ENCODE measurements at regions not wholly inside any gene's neighbourhood (a gene's known extent, or its start where the extent isn't known, plus 50 kb on each side); places are given as distances from the start of the nearest gene placed in this dataset.

DNA sequence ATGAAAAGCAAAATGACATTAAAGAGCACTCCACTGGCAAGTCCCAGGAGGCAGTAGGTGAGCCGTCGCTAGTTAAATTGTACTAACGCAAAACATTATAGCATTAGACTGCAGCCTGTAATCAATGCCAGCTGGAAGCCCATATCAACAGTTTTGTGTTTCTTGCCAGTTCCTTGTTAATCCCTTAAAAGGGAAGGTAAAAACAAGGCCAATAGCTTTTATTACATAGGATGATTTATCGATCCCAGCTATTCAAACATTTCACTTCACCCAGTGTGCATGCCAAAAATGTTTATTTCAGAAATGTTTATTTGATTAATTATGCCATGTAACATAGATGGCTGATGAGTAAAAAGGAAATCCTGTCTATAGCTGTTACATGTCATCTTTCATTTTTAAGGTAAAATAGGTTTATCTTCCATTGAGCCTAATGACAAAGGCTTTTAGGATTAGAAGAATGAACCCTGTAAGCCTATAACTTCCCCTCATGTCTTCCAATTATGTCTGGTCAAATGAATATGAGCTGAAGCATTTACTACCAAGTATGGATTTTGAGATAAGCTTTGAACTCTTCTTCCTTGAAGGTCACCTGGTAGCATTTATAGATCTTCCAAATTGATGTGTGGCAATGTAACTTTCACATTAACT is 591.2 kb downstream of the RNF144A start:
- DNase-seq (ENCODE audit: low read depth) = no peak
- H3K4me3 ChIP-seq (ENCODE audit: low read depth, low read length) = no peak overlapping the region
- no peak for TF ChIP-seq MYC (IDR thresholded peaks at IDR 0.05; ENCODE audit: low read depth, low read length)
- TF ChIP-seq, protein P1, sequence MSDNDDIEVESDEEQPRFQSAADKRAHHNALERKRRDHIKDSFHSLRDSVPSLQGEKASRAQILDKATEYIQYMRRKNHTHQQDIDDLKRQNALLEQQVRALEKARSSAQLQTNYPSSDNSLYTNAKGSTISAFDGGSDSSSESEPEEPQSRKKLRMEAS (IDR thresholded peaks at IDR 0.05; ENCODE audit: low read depth, low read length) = no peak
- TF ChIP-seq, protein P2, sequence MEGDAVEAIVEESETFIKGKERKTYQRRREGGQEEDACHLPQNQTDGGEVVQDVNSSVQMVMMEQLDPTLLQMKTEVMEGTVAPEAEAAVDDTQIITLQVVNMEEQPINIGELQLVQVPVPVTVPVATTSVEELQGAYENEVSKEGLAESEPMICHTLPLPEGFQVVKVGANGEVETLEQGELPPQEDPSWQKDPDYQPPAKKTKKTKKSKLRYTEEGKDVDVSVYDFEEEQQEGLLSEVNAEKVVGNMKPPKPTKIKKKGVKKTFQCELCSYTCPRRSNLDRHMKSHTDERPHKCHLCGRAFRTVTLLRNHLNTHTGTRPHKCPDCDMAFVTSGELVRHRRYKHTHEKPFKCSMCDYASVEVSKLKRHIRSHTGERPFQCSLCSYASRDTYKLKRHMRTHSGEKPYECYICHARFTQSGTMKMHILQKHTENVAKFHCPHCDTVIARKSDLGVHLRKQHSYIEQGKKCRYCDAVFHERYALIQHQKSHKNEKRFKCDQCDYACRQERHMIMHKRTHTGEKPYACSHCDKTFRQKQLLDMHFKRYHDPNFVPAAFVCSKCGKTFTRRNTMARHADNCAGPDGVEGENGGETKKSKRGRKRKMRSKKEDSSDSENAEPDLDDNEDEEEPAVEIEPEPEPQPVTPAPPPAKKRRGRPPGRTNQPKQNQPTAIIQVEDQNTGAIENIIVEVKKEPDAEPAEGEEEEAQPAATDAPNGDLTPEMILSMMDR (IDR thresholded peaks at IDR 0.05; ENCODE audit: low read depth, low read length) = no peak
- no peak for TF ChIP-seq POLR2A (IDR thresholded peaks at IDR 0.05; ENCODE audit: extremely low read depth, insufficient read length)

DNA sequence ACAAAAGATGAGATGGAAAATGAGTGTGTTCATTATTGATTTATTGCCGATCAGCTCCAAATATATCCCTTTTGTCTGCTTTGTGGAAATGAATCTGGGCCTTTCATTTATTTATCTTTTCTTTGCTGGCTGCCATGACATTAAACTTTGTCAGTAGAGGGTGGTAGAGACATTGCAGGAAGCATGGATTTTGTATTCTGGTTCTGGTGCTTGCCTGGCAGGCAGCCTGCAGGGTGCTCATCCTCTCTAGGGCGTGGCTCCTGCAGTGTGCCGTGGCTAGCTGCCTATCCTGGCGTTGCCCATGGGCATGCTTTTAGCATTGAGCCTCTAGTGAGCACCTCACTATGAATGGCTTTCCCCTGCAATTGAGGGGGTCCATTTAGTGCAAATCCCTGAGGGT is 593.1 kb downstream of the RNF144A start:
- no peak for TF ChIP-seq MYC (IDR thresholded peaks at IDR 0.05; ENCODE audit: low read depth, low read length)
- TF ChIP-seq POLR2A (IDR thresholded peaks at IDR 0.05; ENCODE audit: extremely low read depth, insufficient read length) = no peak
- TF ChIP-seq, protein P1 (IDR thresholded peaks at IDR 0.05; ENCODE audit: low read depth, low read length) = no peak
- TF ChIP-seq, protein P2 (IDR thresholded peaks at IDR 0.05; ENCODE audit: low read depth, low read length) = no peak
- DNase-seq (ENCODE audit: low read depth) = no peak
- no peak overlapping the region for H3K4me3 ChIP-seq (ENCODE audit: low read depth, low read length)

DNA sequence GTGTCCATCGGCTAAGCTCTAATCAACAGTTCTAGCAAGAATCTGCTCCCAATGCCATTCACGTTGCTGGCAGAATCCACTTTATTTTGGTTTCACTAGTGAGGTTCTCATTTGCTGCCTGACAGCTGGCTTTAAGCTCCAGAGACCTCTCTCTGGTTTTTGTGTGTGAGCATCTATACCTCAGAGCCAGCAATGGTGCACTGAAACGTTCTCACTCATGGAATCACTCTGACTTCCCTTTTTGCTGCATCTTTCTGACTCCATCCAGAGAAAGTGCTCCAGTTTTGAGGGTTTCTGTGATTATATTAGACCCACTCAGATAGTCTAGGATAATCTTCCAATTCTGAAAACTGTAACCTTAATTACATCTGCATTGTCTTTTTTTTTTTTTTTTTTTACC is 596.6 kb downstream of the RNF144A start:
- no peak for DNase-seq (ENCODE audit: low read depth)
- TF ChIP-seq MYC (IDR thresholded peaks at IDR 0.05; ENCODE audit: low read depth, low read length) (no peak), POLR2A (IDR thresholded peaks at IDR 0.05; ENCODE audit: extremely low read depth, insufficient read length) (no peak)
- TF ChIP-seq, protein P1 (IDR thresholded peaks at IDR 0.05; ENCODE audit: low read depth, low read length) = no peak
- TF ChIP-seq, protein P2 (IDR thresholded peaks at IDR 0.05; ENCODE audit: low read depth, low read length) = no peak
- H3K4me3 ChIP-seq (ENCODE audit: low read depth, low read length) = no peak overlapping the region

DNA sequence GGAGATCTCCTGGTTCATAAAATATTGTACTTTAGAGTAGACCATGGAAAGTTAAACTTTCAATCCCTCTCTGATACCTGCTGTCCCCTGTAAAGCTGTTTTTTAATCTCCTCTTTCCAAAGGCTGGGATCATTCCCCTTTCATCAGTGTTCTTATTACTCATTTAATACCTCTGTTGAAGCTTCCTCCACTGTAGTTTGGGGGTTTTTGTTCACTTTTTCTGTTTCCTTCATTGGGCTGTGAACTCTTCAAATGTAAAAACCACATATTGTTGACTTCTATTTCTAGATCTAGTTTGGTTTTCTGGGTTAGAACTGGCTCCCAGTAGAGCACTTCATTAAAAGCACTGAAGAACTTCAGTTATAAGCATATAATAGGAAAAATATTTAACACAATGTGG is 598.1 kb downstream of the RNF144A start:
- TF ChIP-seq, protein P1 (IDR thresholded peaks at IDR 0.05; ENCODE audit: low read depth, low read length) = no peak
- TF ChIP-seq MYC (IDR thresholded peaks at IDR 0.05; ENCODE audit: low read depth, low read length) (no peak), POLR2A (IDR thresholded peaks at IDR 0.05; ENCODE audit: extremely low read depth, insufficient read length) (no peak)
- TF ChIP-seq, protein P2 (IDR thresholded peaks at IDR 0.05; ENCODE audit: low read depth, low read length) = no peak
- no peak for DNase-seq (ENCODE audit: low read depth)
- H3K4me3 ChIP-seq (ENCODE audit: low read depth, low read length) = no peak overlapping the region

DNA sequence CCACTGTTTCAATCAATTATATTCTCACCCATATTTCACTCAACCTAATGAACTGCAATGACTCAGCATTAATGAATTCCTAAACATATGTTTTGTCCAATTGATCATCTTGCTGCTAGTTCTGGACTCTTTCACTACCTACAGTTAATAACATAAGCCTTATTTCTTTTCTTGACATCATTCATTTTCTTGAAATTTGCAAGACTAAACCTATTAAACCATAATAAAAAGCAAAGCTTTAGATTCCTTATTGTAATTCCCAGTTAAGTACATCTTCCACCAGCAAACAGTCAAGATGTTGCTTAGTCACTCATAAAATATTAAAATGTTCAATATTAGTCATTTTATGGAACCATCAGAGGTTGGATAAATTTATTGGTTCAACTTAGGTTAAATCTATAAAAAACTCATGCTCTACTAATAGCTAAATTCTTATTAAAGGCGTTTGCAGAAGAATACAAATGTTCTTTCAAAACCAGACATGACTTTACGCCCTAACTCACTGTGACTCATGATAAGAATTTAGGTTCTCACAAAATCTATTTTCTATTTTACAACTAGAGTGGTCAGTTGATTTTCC is 599.4 kb downstream of the RNF144A start:
- no peak overlapping the region for H3K4me3 ChIP-seq (ENCODE audit: low read depth, low read length)
- no peak for DNase-seq (ENCODE audit: low read depth)

DNA sequence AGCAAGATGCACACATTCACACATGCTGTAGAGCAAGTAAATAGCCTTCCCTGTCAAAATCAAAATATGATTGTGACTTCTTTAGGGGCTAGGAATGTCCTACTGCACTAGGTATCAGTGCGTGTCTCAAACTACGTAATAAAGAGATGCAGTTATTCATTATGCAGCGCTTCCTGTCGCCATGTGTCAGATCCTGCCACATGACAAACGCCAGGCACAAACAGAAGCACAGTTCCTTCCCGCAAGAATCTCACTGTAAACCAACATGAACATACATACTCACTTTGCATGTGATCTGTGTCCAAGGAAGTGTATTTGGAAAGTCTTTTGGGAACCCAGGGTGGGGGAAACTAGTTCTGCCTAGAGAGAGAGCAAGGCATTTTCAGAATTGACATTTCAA is 599.9 kb downstream of the RNF144A start:
- DNase-seq (ENCODE audit: low read depth) = no peak
- no peak overlapping the region for H3K4me3 ChIP-seq (ENCODE audit: low read depth, low read length)
- TF ChIP-seq POLR2A (IDR thresholded peaks at IDR 0.05; ENCODE audit: extremely low read depth, insufficient read length) = no peak
- TF ChIP-seq, protein P2 (IDR thresholded peaks at IDR 0.05; ENCODE audit: low read depth, low read length) = no peak
- TF ChIP-seq MYC (IDR thresholded peaks at IDR 0.05; ENCODE audit: low read depth, low read length) = no peak
- TF ChIP-seq, protein P1 (IDR thresholded peaks at IDR 0.05; ENCODE audit: low read depth, low read length) = no peak

More for the DNA sequence above, 599.4 kb downstream of the RNF144A start:
- TF ChIP-seq POLR2A (IDR thresholded peaks at IDR 0.05; ENCODE audit: extremely low read depth, insufficient read length) = no peak

All from NB4 (cell line).